HPDE6-E6E7 (cell line): ENCODE measurements at regions not wholly inside any gene's neighbourhood (a gene's known extent, or its start where the extent isn't known, plus 50 kb on each side); places are given as distances from the start of the nearest gene placed in this dataset.
"Not testable (repeated sequence)": the region's sequence is repeated elsewhere in the genome, so short reads cannot be mapped to it uniquely, and the experiment has no call there.

Experiments used
- DNase-seq: peaks from one replicate; pipeline ENCODE4 v3.0.0; 2011; ENCODE audit warnings: missing footprints; ENCODE audit errors: extremely low spot score

GRCh38 chr1:201726700-201727099 is 102.3 kb upstream of the IPO9 start:
- DNase-seq, result no peak

GRCh38 chr1:201728731-201729130 is 100.2 kb upstream of the IPO9 start:
- DNase-seq, result no peak

- no peak for DNase-seq
These were observed 98.9 kb upstream of the IPO9 start for GRCh38 chr1:201729973-201730608.

- DNase-seq, result no peak
These were observed 98.3 kb upstream of the IPO9 start for GRCh38 chr1:201730611-201731010.

GRCh38 chr1:201731142-201731541 is 97.8 kb upstream of the IPO9 start:
- no peak for DNase-seq

GRCh38 chr1:201731592-201731991 is 97.4 kb upstream of the IPO9 start:
- DNase-seq, result no peak

- no peak for DNase-seq
These were observed 96.6 kb upstream of the IPO9 start for GRCh38 chr1:201732351-201732750.

- not testable (repeated sequence) for DNase-seq
These were observed 94.7 kb upstream of the IPO9 start for GRCh38 chr1:201734221-201734620.

- no peak for DNase-seq
These were observed 94.2 kb upstream of the IPO9 start for GRCh38 chr1:201734786-201735185.

GRCh38 chr1:201736707-201737320 is 92.1 kb upstream of the IPO9 start:
- DNase-seq, result no peak

GRCh38 chr1:201737352-201738060 is 91.5 kb upstream of the IPO9 start:
- no peak for DNase-seq

GRCh38 chr1:201739080-201739479 is 89.9 kb upstream of the IPO9 start:
- no peak for DNase-seq

GRCh38 chr1:201739492-201740085 is 89.4 kb upstream of the IPO9 start:
- DNase-seq, result peak; percentile 77

GRCh38 chr1:201740086-201740541 is 88.8 kb upstream of the IPO9 start:
- no peak for DNase-seq

- no peak for DNase-seq
These were observed 88.3 kb upstream of the IPO9 start for GRCh38 chr1:201740670-201741111.

GRCh38 chr1:201741763-201742342 is 87.1 kb upstream of the IPO9 start:
- no peak for DNase-seq

- no peak for DNase-seq
These were observed 86.5 kb upstream of the IPO9 start for GRCh38 chr1:201742476-201742875.

GRCh38 chr1:201742955-201743805 is 85.8 kb upstream of the IPO9 start:
- DNase-seq, result no peak

- no peak for DNase-seq
These were observed 83.9 kb upstream of the IPO9 start for GRCh38 chr1:201745023-201745422.

GRCh38 chr1:201746156-201746555 is 82.8 kb upstream of the IPO9 start:
- no peak for DNase-seq

- no peak for DNase-seq
These were observed 81.7 kb upstream of the IPO9 start for GRCh38 chr1:201747261-201747660.
